Gastrocnemius medialis (tissue), 4 donors: ENCODE measurements at regions not wholly inside any gene's neighbourhood (a gene's known extent, or its start where the extent isn't known, plus 50 kb on each side); places are given as distances from the start of the nearest gene placed in this dataset.

Source experiments
- CTCF ChIP-seq, 5 experiments: fragments of 450-650 bp in 3 of 5; fragments of 200-600 bp in 2 of 5; sonication (generic) in 2 of 5; IDR thresholded peaks in 4 of 5; conservative IDR thresholded peaks in 1 of 5; 1 replicate in 4 of 5; 2 replicates in 1 of 5; pipeline ENCODE4 v1.5.1; 2016 to 2019; ENCODE audit warnings: antibody characterized with exemption in 5 of 5, mild to moderate bottlenecking in 3 of 5, moderate library complexity in 3 of 5
- POLR2A ChIP-seq, 2 donors: fragments of 450-650 bp; IDR thresholded peaks; one replicate each; pipeline ENCODE4 v1.6.1; 2017; ENCODE audit warnings: antibody characterized with exemption in 2 of 2, mild to moderate bottlenecking in 2 of 2, moderate library complexity in 2 of 2

- no peak for TF ChIP-seq CTCF (IDR thresholded peaks at IDR 0.05 in 4 of 5, conservative IDR thresholded peaks at IDR 0.05 in 1 of 5)
- no peak for TF ChIP-seq POLR2A (IDR thresholded peaks at IDR 0.05)
These were observed 199.6 kb upstream of the RREB1 start for GRCh38 chr6:6908121-6908520.
